Stimulated activated naive CD8-positive, alpha-beta T cell treated with anti-CD3 and anti-CD28 coated beads, Interleukin-15, Interleukin-2, amounts not matched to agents 100 U/mL and 50 U/mL, for 24 hours (primary cell): ENCODE measurements at regions not wholly inside any gene's neighbourhood (a gene's known extent, or its start where the extent isn't known, plus 50 kb on each side); places are given as distances from the start of the nearest gene placed in this dataset.

Experiments
- ATAC-seq: fragments of 150-1000 bp; cut with Tn5 transposase; one replicate; pipeline ENCODE4 v1.10.0; 2021
- DNase-seq: peaks from one replicate; pipeline ENCODE4 v3.0.0; 2021

DNA sequence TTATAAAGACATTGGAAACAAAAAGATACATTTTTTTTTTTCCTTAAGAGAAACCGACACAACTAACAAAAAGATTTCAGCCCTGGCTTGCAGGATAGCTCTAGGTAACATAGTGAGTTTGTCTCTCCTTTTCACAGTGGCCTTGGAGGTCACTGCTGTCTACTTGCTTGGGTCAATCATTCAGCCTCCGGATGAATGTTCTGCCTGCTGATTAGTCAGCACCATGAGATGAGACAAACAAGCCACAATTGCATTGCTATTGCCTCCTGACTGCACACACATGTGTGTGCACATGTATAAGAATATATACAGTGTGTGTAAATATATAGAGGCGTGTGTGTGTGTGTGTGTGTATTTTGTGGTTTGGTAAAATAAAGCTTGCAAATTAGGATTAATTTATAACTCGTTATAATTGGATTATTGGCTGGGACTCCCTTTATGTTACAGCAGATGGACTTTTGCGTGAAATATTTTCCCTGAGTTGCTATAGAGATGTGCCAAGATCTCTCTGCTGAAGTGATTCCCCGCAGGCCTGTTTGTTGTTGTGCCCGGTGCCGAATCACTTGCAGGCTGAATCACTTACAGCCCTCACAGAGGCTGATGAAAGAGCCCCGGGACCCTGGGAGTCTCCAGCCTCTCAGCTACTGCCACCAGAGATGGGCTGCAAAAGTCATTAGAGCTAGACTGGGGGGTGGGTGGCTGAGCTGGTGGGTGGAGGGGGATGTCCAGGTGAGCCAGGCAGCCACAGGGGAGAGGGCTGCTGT is 161.2 kb downstream of the FGF18 start:
- ATAC-seq, result no peak
- no peak for DNase-seq

DNA sequence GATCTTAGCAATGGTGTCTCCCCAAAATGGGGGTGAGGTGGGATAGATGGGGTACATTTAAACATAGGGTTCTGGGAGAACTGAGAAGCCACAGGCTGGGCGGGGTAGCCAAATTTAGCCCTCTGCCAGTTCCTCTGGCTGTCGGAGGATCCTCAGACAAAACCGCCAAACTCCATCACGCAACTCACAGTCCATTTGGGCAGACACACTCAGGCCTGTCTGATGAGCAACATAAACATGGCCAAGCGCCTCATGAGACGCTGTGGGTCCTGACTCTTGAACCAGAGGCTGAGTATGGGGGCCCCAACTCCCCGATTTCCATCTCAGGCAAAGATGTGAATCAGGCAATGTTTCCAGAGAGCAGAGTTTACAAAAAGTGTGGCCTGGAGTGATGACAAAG is 162.3 kb downstream of the FGF18 start:
- no peak for DNase-seq
- ATAC-seq, result no peak

DNA sequence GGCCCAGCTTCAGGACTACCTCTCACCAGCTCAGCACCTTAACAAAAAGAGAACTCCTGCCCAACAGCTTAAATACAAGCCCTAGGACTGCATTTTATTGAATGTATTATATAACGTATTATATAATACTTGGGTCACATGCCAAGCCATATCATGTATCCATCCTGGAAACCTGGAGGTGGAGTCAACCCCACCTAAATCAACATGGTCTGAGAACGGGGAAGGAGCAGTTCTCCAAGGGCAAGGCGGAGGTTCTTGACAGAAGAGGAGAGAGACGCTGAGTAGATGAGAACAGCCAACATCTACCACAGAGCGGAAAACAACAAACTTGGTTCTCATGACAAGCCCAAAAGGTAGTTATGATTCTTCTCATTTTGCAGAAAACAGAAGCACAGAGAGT is 163.4 kb downstream of the FGF18 start:
- DNase-seq (no peak), ATAC-seq (no peak)

DNA sequence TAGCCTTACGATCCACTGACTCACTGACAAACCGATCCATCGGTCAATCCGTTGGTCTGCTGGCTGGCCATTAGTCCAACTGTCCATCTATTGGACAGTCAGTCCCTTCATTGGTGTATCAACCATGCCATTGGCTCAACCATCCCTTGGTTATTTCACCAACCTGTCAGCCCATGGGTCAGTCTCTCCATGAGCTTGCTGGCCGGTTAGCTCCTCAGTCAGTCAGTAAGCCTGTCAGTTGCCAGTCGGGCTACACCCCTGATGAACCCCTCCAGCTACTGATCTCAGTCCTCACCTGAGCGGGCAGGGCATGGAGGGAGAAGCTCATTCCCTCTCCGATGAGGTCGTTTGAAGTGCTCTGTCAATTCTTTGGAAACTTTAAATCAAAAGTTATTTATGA is 166.5 kb downstream of the FGF18 start:
- DNase-seq, result no peak
- ATAC-seq, result no peak

DNA sequence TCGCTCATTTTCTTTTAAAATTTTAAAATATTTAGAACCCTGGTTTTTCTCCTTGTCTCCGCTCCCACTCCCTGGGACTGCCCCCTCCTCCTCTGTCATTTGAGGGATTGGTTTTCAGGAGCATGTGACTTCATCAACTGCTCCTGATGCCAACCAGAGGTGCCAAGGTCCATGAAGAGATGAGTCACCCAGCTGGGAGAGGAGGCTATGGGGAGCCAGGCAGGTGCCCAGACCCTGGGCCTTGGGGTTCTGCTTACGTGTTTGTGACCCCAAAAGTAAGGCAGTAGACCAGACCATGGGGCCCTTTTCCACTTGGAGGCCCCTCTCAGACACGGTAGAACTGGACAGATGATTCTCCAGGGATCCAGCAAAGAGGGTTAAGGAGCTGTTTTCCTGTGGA is 167.0 kb downstream of the FGF18 start:
- no peak for DNase-seq
- no peak for ATAC-seq

DNA sequence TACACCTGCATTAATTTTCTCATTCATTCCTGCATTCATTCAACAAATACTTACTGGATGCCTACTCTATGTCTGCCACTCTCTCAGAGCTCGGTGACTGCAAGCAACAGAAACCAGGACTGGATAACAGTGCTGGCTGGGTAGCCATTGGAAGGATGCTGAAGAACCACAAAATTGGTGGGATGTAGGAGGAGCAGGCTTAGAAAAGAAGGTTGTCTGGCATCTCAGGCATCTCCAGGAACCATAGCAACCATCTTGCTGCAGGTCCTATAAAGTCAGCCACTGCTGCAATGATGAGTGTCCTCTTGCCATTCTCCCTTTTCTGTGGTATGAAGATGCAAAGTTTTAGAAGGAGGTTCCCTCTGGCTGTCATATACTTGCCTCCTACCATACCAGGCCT is 168.6 kb downstream of the FGF18 start:
- no peak for ATAC-seq
- no peak for DNase-seq

DNA sequence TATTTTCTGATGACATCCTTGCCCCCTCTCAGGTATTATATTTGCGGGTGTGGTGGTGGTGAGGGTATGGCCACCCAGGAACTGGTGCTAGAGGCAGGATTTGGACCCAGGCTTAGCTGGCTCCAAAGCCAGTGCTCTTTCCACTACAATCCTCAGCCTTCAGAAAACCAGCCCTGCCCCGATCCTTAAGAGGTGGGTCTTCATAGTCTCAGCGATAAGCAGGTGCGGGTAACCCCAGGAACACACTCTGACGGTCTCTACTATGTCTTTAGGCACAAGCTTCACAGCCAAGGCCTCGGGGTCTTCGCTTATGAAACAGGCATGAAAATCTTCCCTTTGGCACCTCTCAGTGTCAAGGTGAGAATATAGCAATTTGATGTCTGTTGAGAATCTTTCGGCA is 169.3 kb downstream of the FGF18 start:
- ATAC-seq (no peak), DNase-seq (no peak)

DNA sequence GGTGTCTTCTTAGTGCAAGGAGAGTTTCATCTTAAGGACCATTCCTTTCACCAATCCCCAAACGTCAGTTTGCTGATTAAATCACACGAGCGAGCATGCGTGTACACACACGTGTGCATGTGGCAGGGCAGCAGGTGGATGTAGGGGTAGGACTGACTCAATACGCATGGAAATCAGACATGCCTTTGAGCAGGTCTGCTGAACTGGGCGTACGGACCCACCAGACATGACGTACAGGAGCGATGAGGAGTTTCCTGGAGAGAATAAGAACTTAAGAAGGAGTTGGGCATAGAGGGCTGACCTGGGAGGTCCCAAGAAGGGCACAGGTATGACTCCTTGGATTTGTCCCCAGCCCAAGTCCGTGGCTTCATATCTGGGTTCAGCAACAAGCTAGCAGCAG is 170.0 kb downstream of the FGF18 start:
- ATAC-seq (no peak), DNase-seq (no peak)

DNA sequence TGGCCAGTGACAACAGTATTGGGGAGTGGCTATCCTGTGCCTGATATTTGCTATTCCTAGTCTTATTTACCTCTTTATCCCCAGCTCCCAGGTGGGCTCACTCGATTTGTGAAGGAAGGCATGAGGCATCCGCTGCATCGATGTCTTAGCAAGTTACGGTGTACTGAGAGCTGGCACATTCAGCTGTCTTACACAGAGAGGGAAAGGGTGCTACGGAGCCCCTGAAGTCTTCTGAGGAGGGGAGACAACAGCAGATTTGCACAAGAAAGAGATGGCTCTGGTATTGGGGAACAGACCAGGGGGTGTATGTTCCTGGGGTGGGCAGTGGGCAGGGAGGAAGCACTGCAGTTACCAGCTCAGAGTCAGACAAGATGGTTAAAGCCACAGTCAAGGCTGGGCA is 172.6 kb downstream of the FGF18 start:
- DNase-seq, result no peak
- ATAC-seq, result no peak

DNA sequence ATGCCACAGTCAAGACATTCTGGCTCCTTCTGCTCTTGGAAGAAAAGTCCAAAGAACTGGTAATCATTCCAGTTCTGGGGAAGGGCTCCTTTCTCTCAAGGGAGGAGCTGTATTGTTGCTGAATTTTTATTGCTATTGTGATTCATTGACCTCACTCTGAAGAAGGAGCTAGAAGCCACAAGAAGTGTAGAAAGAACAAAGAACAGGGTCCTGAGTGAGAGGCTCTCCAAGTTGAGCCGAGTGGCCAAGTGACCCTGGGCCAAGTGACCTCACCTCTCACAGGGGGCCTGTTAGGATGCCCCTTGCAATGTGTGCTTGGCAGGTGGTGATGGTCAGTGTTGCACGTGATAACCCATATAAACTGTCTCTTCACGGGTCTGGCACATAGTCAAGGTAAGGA is 173.3 kb downstream of the FGF18 start:
- no peak for ATAC-seq
- DNase-seq, result no peak

DNA sequence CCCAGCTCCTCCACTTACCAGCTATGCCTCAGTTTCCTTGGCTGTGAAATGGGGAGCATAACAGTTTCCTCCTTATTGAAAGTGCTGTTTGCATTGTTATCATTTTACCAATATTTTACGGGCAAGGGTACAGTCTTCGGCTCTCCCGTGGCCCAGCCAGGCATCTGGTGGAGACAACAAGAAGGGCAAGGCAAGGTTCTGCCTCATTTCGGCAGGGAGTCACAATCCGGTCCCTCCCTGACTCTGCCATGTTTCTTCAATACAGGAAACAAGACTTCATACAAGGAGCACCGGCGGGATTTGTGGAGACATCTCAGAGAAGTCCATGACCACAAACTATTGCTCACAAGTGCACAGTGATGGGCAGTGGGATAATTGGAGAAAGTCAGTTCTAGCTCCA is 174.0 kb downstream of the FGF18 start:
- DNase-seq (no peak), ATAC-seq (no peak)

DNA sequence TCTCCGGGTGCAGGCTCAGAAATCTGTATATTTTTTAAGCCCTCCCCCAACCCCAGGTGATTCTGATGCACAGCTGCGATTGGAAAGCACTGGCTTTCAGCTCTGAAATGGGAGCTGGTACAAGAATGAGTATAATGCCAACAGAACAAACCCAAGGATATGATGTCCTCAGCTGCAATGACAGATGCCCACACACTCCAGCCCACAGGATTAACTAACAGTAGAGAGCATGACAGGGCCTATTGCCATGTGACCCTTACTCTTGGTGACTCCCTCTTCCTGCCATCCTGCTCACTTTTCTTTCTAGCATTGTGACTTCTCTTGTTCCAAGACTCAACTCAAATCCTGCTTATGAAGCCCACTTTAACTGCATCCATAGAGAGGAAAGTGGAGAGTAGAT is 174.5 kb downstream of the FGF18 start:
- ATAC-seq (no peak), DNase-seq (no peak)

DNA sequence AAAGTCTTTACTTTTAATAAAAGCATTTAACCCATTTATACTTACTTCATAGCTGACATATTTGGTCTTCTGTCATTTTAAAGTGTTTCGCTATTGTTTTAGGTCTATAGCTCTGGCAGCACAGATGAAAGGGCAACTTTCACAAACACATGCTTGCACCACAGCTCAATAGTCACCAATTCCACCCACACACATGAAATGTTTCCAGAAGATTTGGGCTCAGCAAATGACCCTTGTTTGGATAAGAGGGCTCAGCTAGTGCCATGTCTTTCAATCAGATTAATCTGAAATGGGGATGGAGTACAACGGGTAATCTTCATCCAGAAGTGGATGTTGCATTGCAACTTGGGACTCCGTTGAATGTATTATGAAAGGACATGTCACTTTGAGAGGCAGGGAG is 176.0 kb downstream of the FGF18 start:
- ATAC-seq (no peak), DNase-seq (no peak)

DNA sequence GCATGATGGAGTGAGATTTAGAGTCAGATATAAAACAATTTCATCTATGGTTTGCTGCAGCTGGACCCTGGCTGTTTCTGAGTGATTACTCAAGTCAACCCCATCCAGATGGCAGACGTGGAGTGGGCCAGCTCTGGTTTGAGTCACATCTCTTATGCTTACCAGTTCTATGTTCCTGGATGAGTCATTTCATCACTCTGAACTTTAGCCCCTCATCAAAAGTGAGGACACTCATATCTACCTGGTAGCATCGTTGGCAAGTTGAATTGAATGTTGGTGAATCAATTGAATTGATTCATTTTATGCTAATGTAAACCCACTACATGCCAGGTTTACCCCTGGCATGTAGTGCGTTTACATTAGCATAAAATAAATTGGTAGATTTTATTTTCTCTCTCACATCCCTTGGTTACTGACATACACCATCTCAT is 176.4 kb downstream of the FGF18 start:
- peak; percentile 11 for DNase-seq
- ATAC-seq, result peak; percentile 58

DNA sequence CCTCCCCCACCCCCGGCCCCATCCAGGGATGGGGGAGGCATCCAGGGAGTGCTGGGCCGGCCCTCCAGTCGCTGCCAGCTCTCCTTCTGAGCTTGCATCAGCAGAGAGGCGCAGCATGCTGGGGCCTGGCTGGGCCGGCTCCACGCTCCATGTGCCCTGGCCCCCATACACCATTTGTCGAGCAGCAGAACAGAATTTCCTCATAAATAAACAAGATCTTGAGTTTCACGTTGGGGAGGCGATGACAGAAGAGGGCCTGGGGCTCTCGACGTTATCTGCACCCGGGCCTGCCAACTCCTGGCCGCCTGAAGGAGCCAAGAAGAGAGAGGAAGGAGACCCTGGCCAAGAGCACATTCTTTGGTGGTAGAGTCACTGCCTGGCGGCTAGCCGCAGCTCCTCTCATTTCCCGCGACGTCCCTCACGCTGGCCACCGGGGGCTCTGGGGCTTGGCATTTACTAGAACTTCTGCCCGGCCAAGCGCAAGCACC is 177.0 kb downstream of the FGF18 start:
- DNase-seq (no peak), ATAC-seq (no peak)

DNA sequence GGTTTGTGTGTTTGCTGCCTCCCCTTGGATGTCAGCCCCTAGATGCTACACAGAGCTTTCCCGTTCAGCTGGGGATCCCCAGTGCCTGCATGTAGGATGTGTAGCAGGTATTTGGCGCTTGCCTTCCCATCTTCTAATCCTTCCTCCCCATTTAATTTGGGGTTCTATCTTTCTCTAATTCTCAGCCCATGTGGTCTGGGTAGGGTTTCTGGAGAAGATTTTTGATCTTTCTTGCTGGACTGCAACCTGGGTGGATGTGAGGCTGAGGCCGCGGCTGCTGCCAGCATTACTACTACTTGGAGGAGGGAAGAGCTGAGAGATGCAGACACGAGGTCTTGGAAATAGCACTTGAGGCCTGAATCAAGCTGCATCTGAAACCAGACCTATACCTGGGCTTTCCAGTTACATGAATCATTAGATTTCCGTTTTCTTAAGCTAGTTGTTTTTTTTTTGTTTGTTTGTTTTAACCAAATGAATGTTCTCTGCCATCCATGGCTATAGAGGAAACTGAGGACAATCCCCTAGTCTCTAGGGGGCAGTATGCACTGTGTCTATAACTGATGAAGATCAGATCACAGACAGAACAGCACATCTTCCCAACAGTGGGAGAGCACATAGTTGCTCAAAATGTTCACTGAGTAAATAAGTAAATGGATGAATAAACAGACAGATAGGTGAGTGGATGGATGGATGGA is 178.6 kb downstream of the FGF18 start:
- DNase-seq (no peak), ATAC-seq (no peak)

DNA sequence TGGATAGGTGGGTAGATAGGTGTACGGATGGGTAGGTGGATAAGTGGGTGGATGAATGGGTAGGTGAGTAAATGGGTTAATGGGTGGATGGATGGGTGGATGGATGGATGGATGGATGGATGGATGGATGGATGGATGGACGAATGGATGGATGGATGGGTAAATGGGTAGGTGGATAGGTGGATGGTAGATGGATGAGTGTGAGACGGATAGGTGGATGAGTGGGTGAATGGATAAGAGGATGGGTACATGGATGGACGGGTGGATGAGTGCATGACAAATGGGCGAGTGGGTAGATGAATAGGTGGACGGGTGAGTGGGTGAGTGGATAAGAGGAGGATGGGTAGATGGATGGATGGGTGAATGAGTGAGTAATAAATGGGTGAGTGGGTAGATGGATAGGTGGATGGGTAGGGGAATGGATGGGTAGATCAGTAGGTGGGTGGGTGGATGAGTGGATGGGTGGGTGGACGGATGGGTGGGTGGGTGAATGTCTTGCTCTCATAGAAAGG is 179.2 kb downstream of the FGF18 start:
- no peak for ATAC-seq
- no peak for DNase-seq

DNA sequence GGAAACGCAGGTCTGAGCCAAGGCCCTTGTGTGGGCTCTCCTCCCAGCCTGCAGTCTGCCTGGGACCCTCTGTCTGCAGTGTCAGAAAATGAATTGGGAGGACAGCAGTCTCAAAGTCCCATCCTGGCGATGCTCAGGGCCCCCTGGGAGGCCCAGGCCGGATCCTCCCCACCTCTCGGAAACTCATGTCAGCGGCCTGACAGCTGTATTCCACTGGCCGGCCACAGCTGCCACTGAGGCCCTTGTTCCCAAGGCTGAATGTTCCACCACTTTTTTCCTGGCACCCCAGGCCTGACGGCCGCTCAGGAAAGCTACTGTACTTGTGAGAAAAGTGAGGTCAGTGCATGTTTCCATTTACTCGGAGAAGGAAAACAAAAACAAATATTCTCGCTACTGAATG is 180.0 kb downstream of the FGF18 start:
- DNase-seq (no peak), ATAC-seq (no peak)

DNA sequence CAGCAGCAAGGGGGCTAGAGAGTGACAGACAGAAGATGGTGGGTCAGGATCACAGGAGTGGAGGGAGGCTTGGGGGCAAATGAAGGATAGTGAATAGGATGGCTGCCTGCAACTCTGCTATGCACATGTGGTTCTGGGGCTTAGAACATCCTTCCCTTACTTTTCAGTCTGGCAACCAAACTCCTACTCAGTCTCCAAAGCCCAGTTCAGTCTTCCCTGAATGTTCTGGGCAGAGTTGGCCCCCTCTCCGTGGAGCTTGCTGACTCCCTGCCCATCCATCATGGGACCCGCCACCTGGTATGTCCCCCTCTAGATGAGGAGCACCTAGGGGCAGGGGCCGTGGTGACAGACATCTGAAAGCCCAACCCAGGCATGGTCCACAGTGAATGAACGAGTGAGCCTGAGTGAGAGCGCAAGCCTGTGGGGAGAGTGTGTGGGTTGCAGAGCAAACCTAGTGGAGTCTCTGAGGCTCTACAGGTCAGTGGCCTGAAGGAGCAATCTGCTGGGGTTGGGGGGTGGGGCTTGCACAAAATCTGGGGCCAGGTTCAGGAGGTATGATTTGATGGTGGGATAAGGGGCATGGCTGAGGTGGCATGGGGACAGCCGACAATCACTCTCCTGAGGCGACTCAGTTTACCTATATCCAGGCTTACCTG is 180.6 kb downstream of the FGF18 start:
- no peak for DNase-seq
- ATAC-seq, result no peak

DNA sequence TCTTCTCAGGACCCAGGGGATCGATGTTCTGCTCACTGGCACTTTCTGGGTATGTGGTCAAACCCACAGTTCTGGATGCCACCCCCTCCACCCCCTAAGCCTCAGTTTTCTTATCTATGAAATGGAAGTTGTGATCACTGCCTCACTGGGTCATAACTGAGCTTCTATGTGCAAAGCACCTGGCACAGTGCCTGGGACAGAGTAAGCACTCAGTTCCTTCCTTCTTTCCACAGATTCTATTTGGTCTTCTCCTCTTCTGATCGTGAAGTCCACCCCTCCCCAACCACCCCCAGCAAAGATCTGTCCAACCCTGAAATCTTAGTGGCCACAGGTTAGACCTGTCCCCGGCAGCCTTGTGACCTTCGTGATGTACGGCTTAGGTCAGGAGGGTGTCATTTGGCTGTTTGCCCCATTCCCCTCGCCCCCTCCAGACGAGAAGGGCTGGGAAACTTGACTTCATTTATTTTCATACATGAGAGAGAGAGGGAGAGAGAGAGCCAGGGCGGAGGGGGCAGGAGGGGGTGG is 181.4 kb downstream of the FGF18 start:
- ATAC-seq (peak; percentile 37), DNase-seq (peak; percentile 10)

DNA sequence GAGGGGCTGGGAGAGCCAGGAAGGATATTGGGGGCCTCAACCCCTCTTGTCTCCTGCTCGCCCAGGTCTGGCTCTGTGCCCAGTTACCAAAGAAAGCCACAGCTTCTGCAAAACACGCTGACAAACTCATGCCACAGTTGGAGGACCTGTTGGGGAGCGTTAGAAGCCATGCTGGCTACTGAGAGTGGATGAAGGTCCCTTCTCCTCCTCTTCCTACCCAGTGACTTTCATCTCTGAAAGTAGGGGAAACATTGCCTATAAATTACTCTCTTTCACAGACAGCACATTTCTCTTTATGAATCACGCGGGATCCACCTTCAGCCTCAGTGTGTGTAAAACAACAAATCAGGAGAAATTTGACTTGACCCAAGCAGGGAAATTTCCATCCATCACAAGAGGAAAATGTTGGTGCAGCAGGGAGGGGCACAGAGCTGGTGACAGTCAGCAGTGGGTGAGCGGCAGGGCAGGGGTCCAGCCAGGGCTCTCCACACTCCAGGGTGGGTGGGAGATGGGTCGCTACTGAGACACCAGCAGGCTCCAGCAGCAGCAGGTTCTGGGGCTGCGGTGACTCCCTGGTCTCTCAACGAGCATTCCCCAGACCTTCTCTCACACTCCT is 181.9 kb downstream of the FGF18 start:
- ATAC-seq (peak; percentile 79), DNase-seq (peak; percentile 52)

DNA sequence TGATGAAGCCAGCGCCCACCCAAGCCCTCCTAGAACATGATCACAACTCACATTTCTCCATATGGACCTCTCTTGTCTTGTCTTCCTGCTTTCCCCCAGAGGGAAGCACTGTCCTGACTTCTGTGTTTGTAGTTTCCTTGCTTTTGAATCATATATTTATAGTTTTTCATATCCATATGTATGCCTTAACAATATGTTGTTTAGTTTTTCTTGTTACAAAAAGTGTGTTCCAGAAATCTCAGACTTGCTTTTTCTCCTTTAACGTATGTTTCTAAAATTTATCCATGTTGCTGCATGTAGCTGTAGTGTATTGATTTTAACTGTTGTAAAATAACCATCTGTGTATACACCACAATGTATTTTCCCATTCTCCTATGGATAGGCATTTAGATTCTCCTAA is 182.0 kb upstream of the SMIM23 start:
- DNase-seq (no peak), ATAC-seq (no peak)
